CD14-positive monocyte (primary cell): ENCODE measurements at regions not wholly inside any gene's neighbourhood (a gene's known extent, or its start where the extent isn't known, plus 50 kb on each side); places are given as distances from the start of the nearest gene placed in this dataset.

ENCODE experiments used
- DNase-seq, 3 donors: peaks; one replicate each; pipeline ENCODE4 v3.0.0-alpha.2; 2011 to 2022
- H2AFZ ChIP-seq: 2 replicates; pipeline ENCODE4 v1.6.0; 2012; ENCODE audit warnings: mild to moderate bottlenecking, low read depth, low read length, inconsistent platforms; ENCODE audit not compliant: insufficient read depth, poor library complexity, severe bottlenecking
- H3K27ac ChIP-seq, 2 donors: 1 replicate in 1 of 2; 2 replicates in 1 of 2; pipeline ENCODE4 v1.5.1; 2012 to 2013; ENCODE audit warnings: low read length in 2 of 2, control low read depth in 1 of 2, inconsistent platforms in 1 of 2, low read depth in 1 of 2, mild to moderate bottlenecking in 1 of 2
- H3K27me3 ChIP-seq, 2 donors: one replicate each; pipeline versions ENCODE4 v1.6.0 to v1.6.1; 2011 to 2013; ENCODE audit warnings: low read length in 2 of 2; ENCODE audit not compliant: control insufficient read depth in 2 of 2, insufficient read depth in 2 of 2
- H3K36me3 ChIP-seq, 2 donors: replicated peaks in 1 of 2; 1 replicate in 1 of 2; 2 replicates in 1 of 2; pipeline versions ENCODE4 v1.5.1 to v1.6.1; 2012 to 2013; ENCODE audit warnings: low read length in 2 of 2, control low read depth in 1 of 2, inconsistent platforms in 1 of 2, mild to moderate bottlenecking in 1 of 2; ENCODE audit not compliant: insufficient read depth in 2 of 2, control insufficient read depth in 1 of 2
- H3K4me1 ChIP-seq, 2 donors: 1 replicate in 1 of 2; 2 replicates in 1 of 2; pipeline versions ENCODE4 v1.5.1 to v1.6.1; 2012 to 2013; ENCODE audit warnings: low read length in 2 of 2, control low read depth in 1 of 2, inconsistent platforms in 1 of 2, mild to moderate bottlenecking in 1 of 2, moderate library complexity in 1 of 2; ENCODE audit not compliant: insufficient read depth in 2 of 2, control insufficient read depth in 1 of 2
- H3K4me2 ChIP-seq: replicated peaks from 2 replicates; pipeline ENCODE3; 2012; ENCODE audit warnings: low read length, moderate library complexity, mild to moderate bottlenecking; ENCODE audit not compliant: poor library complexity, severe bottlenecking; ENCODE audit errors: extremely low read depth
- H3K4me3 ChIP-seq, 3 experiments: fragments of 200-600 bp in 1 of 3; sonication (generic) in 1 of 3; replicated peaks in 1 of 3; 1 replicate in 2 of 3; 2 replicates in 1 of 3; pipeline ENCODE4 v1.5.1; 2011 to 2013; ENCODE audit warnings: low read length in 3 of 3, mild to moderate bottlenecking in 3 of 3, control low read depth in 2 of 3, low read depth in 2 of 3, inconsistent platforms in 1 of 3, moderate library complexity in 1 of 3
- H3K79me2 ChIP-seq: 2 replicates; pipeline ENCODE4 v1.6.0; 2012; ENCODE audit warnings: mild to moderate bottlenecking, control low read depth, inconsistent platforms, low read length, moderate library complexity; ENCODE audit not compliant: insufficient read depth
- H3K9ac ChIP-seq: 2 replicates; pipeline ENCODE4 v1.6.0; 2017; ENCODE audit warnings: low read length, mild to moderate bottlenecking; ENCODE audit not compliant: insufficient read depth, poor library complexity, severe bottlenecking
- H3K9me3 ChIP-seq, 2 donors: replicated peaks in 1 of 2; 1 replicate in 1 of 2; 2 replicates in 1 of 2; pipeline versions ENCODE4 v1.5.1 to v1.6.1; 2012 to 2013; ENCODE audit warnings: low read length in 2 of 2, control low read depth in 1 of 2; ENCODE audit not compliant: control insufficient read depth in 1 of 2, insufficient read depth in 1 of 2
- H4K20me1 ChIP-seq: 2 replicates; pipeline ENCODE4 v1.6.0; 2012; ENCODE audit warnings: mild to moderate bottlenecking, low read length, control low read depth, moderate library complexity; ENCODE audit not compliant: insufficient read depth
- H3K27ac Mint-ChIP-seq, 7 donors: one replicate each; pipeline ENCODE4 v1.8.0; 2020; ENCODE audit warnings: mild to moderate bottlenecking in 7 of 7, mixed read lengths in 7 of 7, moderate library complexity in 6 of 7, inconsistent platforms in 2 of 7
- H3K27me3 Mint-ChIP-seq, 3 donors: one replicate each; pipeline ENCODE4 v1.8.0; 2021 to 2022; ENCODE audit warnings: low read depth in 3 of 3, mild to moderate bottlenecking in 3 of 3, mixed read lengths in 3 of 3, moderate library complexity in 3 of 3, inconsistent platforms in 1 of 3
- H3K36me3 Mint-ChIP-seq, 2 donors: one replicate each; pipeline ENCODE4 v1.8.0; 2020; ENCODE audit warnings: mixed read lengths in 2 of 2, inconsistent platforms in 1 of 2, mild to moderate bottlenecking in 1 of 2
- H3K4me1 Mint-ChIP-seq: one replicate; pipeline ENCODE4 v1.8.0; 2020; ENCODE audit warnings: mild to moderate bottlenecking, mixed read lengths
- H3K4me3 Mint-ChIP-seq, 2 donors: one replicate each; pipeline ENCODE4 v1.8.0; 2020; ENCODE audit warnings: mild to moderate bottlenecking in 2 of 2, mixed read lengths in 2 of 2, moderate library complexity in 1 of 2
- H3K9me3 Mint-ChIP-seq, 7 donors: one replicate each; pipeline ENCODE4 v1.8.0; 2020 to 2022; ENCODE audit warnings: mixed read lengths in 7 of 7, mild to moderate bottlenecking in 6 of 7, moderate library complexity in 6 of 7, inconsistent platforms in 2 of 7
- CTCF ChIP-seq: fragments of 200-600 bp; IDR thresholded peaks from one replicate; pipeline ENCODE4 v1.8.0; 2022; ENCODE audit warnings: antibody characterized with exemption, mild to moderate bottlenecking
- WGBS: methylation state at CpG from one replicate; pipeline ENCODE4 v1.1.5; 2013; ENCODE audit warnings: missing lambda C conversion rate; ENCODE audit not compliant: insufficient coverage; 5-methylcytosine and 5-hydroxymethylcytosine counted together
- intact Hi-C, 2 donors: fragments of 100-400 bp; cut with micrococcal nuclease; formaldehyde crosslinking; loops; one replicate each; pipeline versions ENCODE4 v1.15.0 to v1.15.1; 2023

GRCh38 chr20:11852189-11852588, 65.5 kb upstream of the BTBD3 start:
- DNase-seq = no peak
- no peaks in the 10 kb centered on the region for H3K36me3 ChIP-seq
- Mint-ChIP-seq H3K36me3 (no peaks in the 10 kb centered on the region), H3K4me1 (no peaks in the 10 kb centered on the region), H3K27me3 (peaks cover 0 to 3% (median 2%) of the 10 kb centered on the region in 3 donors), H3K27ac (no peak overlapping the region), H3K4me3 (no peak overlapping the region), H3K9me3 (peaks cover 2 to 12% (median 4%) of the 10 kb centered on the region in 7 donors)
- no peaks in the 10 kb centered on the region for H3K4me1 ChIP-seq
- H3K4me2 ChIP-seq = no peak overlapping the region
- no peak overlapping the region for H3K4me3 ChIP-seq
- no CpG with 5 or more reads among the region's 2 CpGs for WGBS
- H2AFZ ChIP-seq = no peak overlapping the region
- no peaks in the 10 kb centered on the region for H4K20me1 ChIP-seq
- H3K9me3 ChIP-seq = no peaks in the 10 kb centered on the region
- no peak overlapping the region for H3K9ac ChIP-seq
- TF ChIP-seq CTCF = no peak
- no peak overlapping the region for H3K27ac ChIP-seq
- intact Hi-C loops = no loop called here
- no peaks in the 10 kb centered on the region for H3K79me2 ChIP-seq
- H3K27me3 ChIP-seq = no peaks in the 10 kb centered on the region

- intact Hi-C loops = no loop called here
- no peaks in the 10 kb centered on the region for H3K79me2 ChIP-seq
- Mint-ChIP-seq H3K27ac (no peak overlapping the region), H3K4me3 (no peak overlapping the region), H3K9me3 (peaks cover 2 to 12% (median 3%) of the 10 kb centered on the region in 7 donors), H3K27me3 (peaks cover 0 to 3% (median 2%) of the 10 kb centered on the region in 3 donors), H3K36me3 (no peaks in the 10 kb centered on the region), H3K4me1 (no peaks in the 10 kb centered on the region)
- no peak overlapping the region for H2AFZ ChIP-seq
- no peaks in the 10 kb centered on the region for H3K36me3 ChIP-seq
- H3K4me2 ChIP-seq = no peak overlapping the region
- H3K9ac ChIP-seq = no peak overlapping the region
- no peak for DNase-seq
- H3K9me3 ChIP-seq = no peaks in the 10 kb centered on the region
- H4K20me1 ChIP-seq = no peaks in the 10 kb centered on the region
- H3K27me3 ChIP-seq = no peaks in the 10 kb centered on the region
- H3K4me3 ChIP-seq = no peak overlapping the region
- H3K27ac ChIP-seq = no peak overlapping the region
- no peak for TF ChIP-seq CTCF
- H3K4me1 ChIP-seq = no peaks in the 10 kb centered on the region
- WGBS = no CpG with 5 or more reads among the region's 1 CpG
Observed at GRCh38 chr20:11852811-11853210, 64.9 kb upstream of the BTBD3 start.
